ENCODE measurements at regions not wholly inside any gene's neighbourhood (a gene's known extent, or its start where the extent isn't known, plus 50 kb on each side); places are given as distances from the start of the nearest gene placed in this dataset.
"Not testable (repeated sequence)": the region's sequence is repeated elsewhere in the genome, so short reads cannot be mapped to it uniquely, and the experiment has no call there.

GRCh38 chr2:185441486-185442005 is 297.1 kb upstream of the FSIP2 start:
- no peak for DNase-seq
- intact Hi-C loops (cut with micrococcal nuclease): no loop called here
- no peak for ATAC-seq

GRCh38 chr2:185456517-185456916 is 282.1 kb upstream of the FSIP2 start:
- intact Hi-C loops (cut with micrococcal nuclease): no loop called here
- DNase-seq (no peak), ATAC-seq (no peak)

- no peak for ATAC-seq
- intact Hi-C loops (cut with micrococcal nuclease): no loop called here
Measured at GRCh38 chr2:185463481-185463880, 275.1 kb upstream of the FSIP2 start.

GRCh38 chr2:185466915-185467314 is 271.7 kb upstream of the FSIP2 start:
- intact Hi-C loops (cut with micrococcal nuclease): no loop called here
- DNase-seq: no peak
- no peak for ATAC-seq

More at GRCh38 chr2:185463481-185463880, 275.1 kb upstream of the FSIP2 start:
- no peak for DNase-seq

GRCh38 chr2:185471441-185471840 is 267.2 kb upstream of the FSIP2 start:
- intact Hi-C loops (cut with micrococcal nuclease): no loop called here
- ATAC-seq: no peak

GRCh38 chr2:185472574-185472973 is 266.0 kb upstream of the FSIP2 start:
- no peak for ATAC-seq
- intact Hi-C loops (cut with micrococcal nuclease): no loop called here
- DNase-seq: no peak

More at GRCh38 chr2:185471441-185471840, 267.2 kb upstream of the FSIP2 start:
- DNase-seq: no peak

GRCh38 chr2:185473838-185474237 is 264.8 kb upstream of the FSIP2 start:
- intact Hi-C loops (cut with micrococcal nuclease): no loop called here
- DNase-seq (no peak), ATAC-seq (no peak)

GRCh38 chr2:185475914-185476313 is 262.7 kb upstream of the FSIP2 start:
- intact Hi-C loops (cut with micrococcal nuclease): no loop called here
- no peak for DNase-seq
- no peak for ATAC-seq

GRCh38 chr2:185477452-185477851 is 261.2 kb upstream of the FSIP2 start:
- no peak for ATAC-seq
- DNase-seq: no peak
- intact Hi-C loops (cut with micrococcal nuclease): no loop called here

GRCh38 chr2:185484602-185485001 is 254.0 kb upstream of the FSIP2 start:
- intact Hi-C loops (cut with micrococcal nuclease): no loop called here
- DNase-seq: no peak
- no peak for ATAC-seq

- no peak for DNase-seq
- ATAC-seq: no peak
- intact Hi-C loops (cut with micrococcal nuclease): no loop called here
Measured at GRCh38 chr2:185502351-185502750, 236.3 kb upstream of the FSIP2 start.

- no peak for ATAC-seq
- DNase-seq: no peak
- intact Hi-C loops (cut with micrococcal nuclease): no loop called here
Measured at GRCh38 chr2:185507719-185508118, 230.9 kb upstream of the FSIP2 start.

- no peak for DNase-seq
- no peak for ATAC-seq
- intact Hi-C loops (cut with micrococcal nuclease): no loop called here
Measured at GRCh38 chr2:185510060-185510459, 228.5 kb upstream of the FSIP2 start.

GRCh38 chr2:185511925-185512324 is 226.7 kb upstream of the FSIP2 start:
- intact Hi-C loops (cut with micrococcal nuclease): no loop called here
- DNase-seq (no peak), ATAC-seq (no peak)

- intact Hi-C loops (cut with micrococcal nuclease): no loop called here
- ATAC-seq (no peak), DNase-seq (no peak)
Measured at GRCh38 chr2:185522472-185522871, 216.1 kb upstream of the FSIP2 start.

GRCh38 chr2:185524242-185524641 is 214.4 kb upstream of the FSIP2 start:
- intact Hi-C loops (cut with micrococcal nuclease): not testable (repeated sequence)

GRCh38 chr2:185526161-185526560 is 212.4 kb upstream of the FSIP2 start:
- ATAC-seq (no peak), DNase-seq (no peak)
- intact Hi-C loops (cut with micrococcal nuclease): no loop called here

More at GRCh38 chr2:185524242-185524641, 214.4 kb upstream of the FSIP2 start:
- not testable (repeated sequence) for DNase-seq, ATAC-seq

GRCh38 chr2:185531721-185532120 is 206.9 kb upstream of the FSIP2 start:
- intact Hi-C loops (cut with micrococcal nuclease): no loop called here
- ATAC-seq (no peak), DNase-seq (no peak)

- DNase-seq: no peak
- intact Hi-C loops (cut with micrococcal nuclease): no loop called here
- ATAC-seq: no peak
Measured at GRCh38 chr2:185537689-185538088, 200.9 kb upstream of the FSIP2 start.

GRCh38 chr2:185567196-185567595 is 171.4 kb upstream of the FSIP2 start:
- intact Hi-C loops (cut with micrococcal nuclease): no loop called here
- ATAC-seq (no peak), DNase-seq (no peak)

- DNase-seq (no peak), ATAC-seq (no peak)
- intact Hi-C loops (cut with micrococcal nuclease): no loop called here
Measured at GRCh38 chr2:185567940-185568339, 170.7 kb upstream of the FSIP2 start.

GRCh38 chr2:185578322-185578721 is 160.3 kb upstream of the FSIP2 start:
- intact Hi-C loops (cut with micrococcal nuclease): no loop called here
- ATAC-seq: no peak
- no peak for DNase-seq

Measured in left ventricle myocardium superior (tissue), 1 donor.